HepG2 (cell line): ENCODE measurements at regions not wholly inside any gene's neighbourhood (a gene's known extent, or its start where the extent isn't known, plus 50 kb on each side); places are given as distances from the start of the nearest gene placed in this dataset.

Experiments
- CERS6 ChIP-seq: sonication (generic); formaldehyde crosslinking; IDR thresholded peaks from 2 replicates; pipeline ENCODE4 v1.5.0; 2020; ENCODE audit warnings: missing genetic modification reagents
- EEA1 ChIP-seq: sonication (generic); formaldehyde crosslinking; IDR thresholded peaks from 2 replicates; pipeline ENCODE4 v1.5.1; 2020; ENCODE audit warnings: mild to moderate bottlenecking, missing genetic modification reagents, borderline replicate concordance
- GFI1 ChIP-seq: sonication (generic); formaldehyde crosslinking; IDR thresholded peaks from 2 replicates; pipeline ENCODE4 v1.5.0; 2020; ENCODE audit warnings: missing genetic modification reagents, mild to moderate bottlenecking, borderline replicate concordance
- HNF1B ChIP-seq: sonication (generic); formaldehyde crosslinking; IDR thresholded peaks from 2 replicates; pipeline ENCODE4 v1.5.1; 2020; ENCODE audit warnings: mild to moderate bottlenecking, moderate library complexity, missing genetic modification reagents
- HOXD1 ChIP-seq: sonication (generic); formaldehyde crosslinking; IDR thresholded peaks from 2 replicates; pipeline ENCODE4 v1.5.0; 2020; ENCODE audit warnings: missing genetic modification reagents
- IKZF1 ChIP-seq: fragments of 450-650 bp; IDR thresholded peaks from 2 replicates; pipeline ENCODE4 v1.7.1; 2016
- JDP2 ChIP-seq: sonication (generic); formaldehyde crosslinking; IDR thresholded peaks from 2 replicates; pipeline ENCODE4 v1.8.1; 2022; ENCODE audit warnings: missing genetic modification reagents, borderline replicate concordance
- KDM4B ChIP-seq: sonication (generic); formaldehyde crosslinking; IDR thresholded peaks from 2 replicates; pipeline ENCODE4 v1.4.0; 2020; ENCODE audit warnings: missing genetic modification reagents
- MYC ChIP-seq: sonication (generic); formaldehyde crosslinking; IDR thresholded peaks from 2 replicates; pipeline ENCODE4 v1.9.0; 2021; ENCODE audit warnings: missing genetic modification reagents, borderline replicate concordance
- NCOA1 ChIP-seq: sonication (generic); formaldehyde crosslinking; IDR thresholded peaks from 2 replicates; pipeline ENCODE4 v1.9.0; 2021; ENCODE audit warnings: missing genetic modification reagents
- NFYB ChIP-seq: sonication (generic); formaldehyde crosslinking; IDR thresholded peaks from 2 replicates; pipeline ENCODE4 v1.4.0; 2020; ENCODE audit warnings: missing genetic modification reagents
- NRL ChIP-seq: sonication (generic); formaldehyde crosslinking; IDR thresholded peaks from 2 replicates; pipeline ENCODE4 v1.5.0; 2020; ENCODE audit warnings: missing genetic modification reagents, mild to moderate bottlenecking, moderate library complexity, borderline replicate concordance
- ONECUT2 ChIP-seq: sonication (generic); formaldehyde crosslinking; IDR thresholded peaks from 2 replicates; pipeline ENCODE4 v1.4.0; 2020; ENCODE audit warnings: missing genetic modification reagents
- PBX3 ChIP-seq: sonication (generic); formaldehyde crosslinking; IDR thresholded peaks from 2 replicates; pipeline ENCODE4 v1.8.1; 2023; ENCODE audit warnings: missing genetic modification reagents, inconsistent platforms, borderline replicate concordance
- RARG ChIP-seq: sonication (generic); formaldehyde crosslinking; IDR thresholded peaks from 2 replicates; pipeline ENCODE4 v1.4.0; 2020; ENCODE audit warnings: low read depth, mild to moderate bottlenecking, missing genetic modification reagents
- SAP130 ChIP-seq: IDR thresholded peaks from 2 replicates; pipeline ENCODE4 v1.6.1; 2016; ENCODE audit warnings: low read depth
- TBX3 ChIP-seq: fragments of 450-650 bp; IDR thresholded peaks from 2 replicates; pipeline ENCODE4 v1.6.1; 2017; ENCODE audit warnings: antibody characterized with exemption, mild to moderate bottlenecking, inconsistent platforms, borderline replicate concordance
- THAP7 ChIP-seq: sonication (generic); formaldehyde crosslinking; IDR thresholded peaks from 2 replicates; pipeline ENCODE4 v1.8.1; 2023; ENCODE audit warnings: mild to moderate bottlenecking, missing genetic modification reagents
- YY1 ChIP-seq: IDR thresholded peaks from 2 replicates; pipeline ENCODE4 v1.6.1; 2011; ENCODE audit warnings: low read length, low read depth, moderate library complexity, mild to moderate bottlenecking; ENCODE audit not compliant: insufficient read depth, insufficient replicate concordance
- ZNF12 ChIP-seq: sonication (generic); formaldehyde crosslinking; IDR thresholded peaks from 2 replicates; pipeline ENCODE4 v1.5.0; 2020; ENCODE audit warnings: missing genetic modification reagents
- ZNF124 ChIP-seq: sonication (generic); formaldehyde crosslinking; IDR thresholded peaks from 2 replicates; pipeline ENCODE4 v1.4.0; 2020; ENCODE audit warnings: missing genetic modification reagents
- ZNF18 ChIP-seq: sonication (generic); formaldehyde crosslinking; IDR thresholded peaks from 2 replicates; pipeline ENCODE4 v1.8.0; 2022; ENCODE audit warnings: mild to moderate bottlenecking, missing genetic modification reagents; ENCODE audit not compliant: insufficient replicate concordance
- ZNF235 ChIP-seq: sonication (generic); formaldehyde crosslinking; IDR thresholded peaks from 2 replicates; pipeline ENCODE4 v1.8.1; 2023; ENCODE audit warnings: mild to moderate bottlenecking, missing genetic modification reagents, borderline replicate concordance
- ZNF335 ChIP-seq: sonication (generic); formaldehyde crosslinking; IDR thresholded peaks from 2 replicates; pipeline ENCODE4 v1.4.0; 2020; ENCODE audit warnings: missing genetic modification reagents
- ZNF451 ChIP-seq: sonication (generic); formaldehyde crosslinking; IDR thresholded peaks from 2 replicates; pipeline ENCODE4 v1.5.0; 2020; ENCODE audit warnings: mild to moderate bottlenecking, missing genetic modification reagents
- ZNF460 ChIP-seq: sonication (generic); formaldehyde crosslinking; IDR thresholded peaks from 2 replicates; pipeline ENCODE4 v1.5.1; 2020; ENCODE audit warnings: missing genetic modification reagents, mild to moderate bottlenecking, borderline replicate concordance
- ZNF564 ChIP-seq: sonication (generic); formaldehyde crosslinking; IDR thresholded peaks from 2 replicates; pipeline ENCODE4 v1.8.1; 2023; ENCODE audit warnings: mild to moderate bottlenecking, missing genetic modification reagents

- TF ChIP-seq THAP7 (CRISPR knock-in tag) (no peak), ZNF335 (CRISPR knock-in tag) (no peak), RARG (CRISPR knock-in tag) (no peak), HOXD1 (CRISPR knock-in tag) (0 out of 2 replicates have a peak, but pooled peaks have one; percentile 72), NRL (CRISPR knock-in tag) (no peak), NFYB (CRISPR knock-in tag) (no peak), HNF1B (CRISPR knock-in tag) (peak; percentile 49; the same call in 1 of the 2 replicates), ZNF18 (peak; percentile 95), SAP130 (0 out of 2 replicates have a peak, but pooled peaks have one; percentile 39), KDM4B (CRISPR knock-in tag) (0 out of 2 replicates have a peak, but pooled peaks have one; percentile 57), ZNF124 (no peak), PBX3 (CRISPR knock-in tag) (no peak), ZNF460 (CRISPR knock-in tag) (no peak), IKZF1 (no peak), ONECUT2 (CRISPR knock-in tag) (no peak), JDP2 (CRISPR knock-in tag) (no peak), ZNF564 (CRISPR knock-in tag) (0 out of 2 replicates have a peak, but pooled peaks have one; percentile 41), NCOA1 (CRISPR knock-in tag) (no peak), ZNF451 (CRISPR knock-in tag) (no peak), EEA1 (CRISPR knock-in tag) (no peak), ZNF12 (peak; percentile 90), TBX3 (peak; percentile 57; the same call in 1 of the 2 replicates), MYC (CRISPR knock-in tag) (0 out of 2 replicates have a peak, but pooled peaks have one; percentile 42), GFI1 (CRISPR knock-in tag) (peak; percentile 64; the same call in 1 of the 2 replicates), ZNF235 (no peak), YY1 (no peak), CERS6 (no peak)
These were observed 386.5 kb downstream of the INHBA start (continued) for GRCh38 chr7:41316410-41316809.
